Keratinocyte (primary cell): ENCODE measurements at regions not wholly inside any gene's neighbourhood (a gene's known extent, or its start where the extent isn't known, plus 50 kb on each side); places are given as distances from the start of the nearest gene placed in this dataset.

Source experiments
- DNase-seq: peaks from one replicate; pipeline ENCODE4 v3.0.0-alpha.2; 2011; ENCODE audit warnings: low read depth, missing footprints, low spot score
- FAIRE-seq: peaks from 2 replicates; lab custom pipeline; 2011; peaks lifted over from hg19 to GRCh38; lab: Jason Lieb, UNC
- H2AFZ ChIP-seq: 2 replicates; pipeline ENCODE4 v1.6.0; 2012; ENCODE audit warnings: low read length, control low read depth, inconsistent platforms; ENCODE audit not compliant: control insufficient read depth
- H3K27ac ChIP-seq: 2 replicates; pipeline ENCODE4 v1.5.1; 2011; ENCODE audit warnings: low read length; ENCODE audit not compliant: control insufficient read depth, insufficient read depth
- H3K27me3 ChIP-seq: 3 replicates; pipeline ENCODE4 v1.6.0; 2011; ENCODE audit warnings: low read length; ENCODE audit not compliant: control insufficient read depth, insufficient read depth; ENCODE audit errors: extremely low read depth
- H3K36me3 ChIP-seq, 2 experiments: 2 replicates in 1 of 2; 3 replicates in 1 of 2; pipeline ENCODE4 v1.5.1; 2011; ENCODE audit warnings: low read length in 2 of 2, mild to moderate bottlenecking in 1 of 2; ENCODE audit not compliant: control insufficient read depth in 2 of 2, insufficient read depth in 2 of 2; ENCODE audit errors: extremely low read depth in 1 of 2
- H3K4me1 ChIP-seq: 3 replicates; pipeline ENCODE4 v1.5.1; 2011; ENCODE audit warnings: low read length; ENCODE audit not compliant: control insufficient read depth, insufficient read depth; ENCODE audit errors: extremely low read depth
- H3K4me2 ChIP-seq: 3 replicates; pipeline ENCODE4 v1.6.0; 2011; ENCODE audit warnings: low read depth, low read length; ENCODE audit not compliant: control insufficient read depth, insufficient read depth; ENCODE audit errors: extremely low read depth
- H3K4me3 ChIP-seq, 3 experiments: fragments of 200-600 bp in 1 of 3; sonication (generic) in 1 of 3; 2 replicates in 2 of 3; 3 replicates in 1 of 3; pipeline ENCODE4 v1.5.1; 2011 to 2016; ENCODE audit warnings: low read length in 3 of 3, mild to moderate bottlenecking in 3 of 3, control low read depth in 2 of 3, inconsistent platforms in 1 of 3, low read depth in 1 of 3, mixed read lengths in 1 of 3, mixed run types in 1 of 3, moderate library complexity in 1 of 3; ENCODE audit not compliant: control insufficient read depth in 2 of 3, insufficient read depth in 2 of 3; ENCODE audit errors: extremely low read depth in 1 of 3
- H3K79me2 ChIP-seq: 2 replicates; pipeline ENCODE4 v1.6.0; 2012; ENCODE audit warnings: low read length; ENCODE audit not compliant: control insufficient read depth, insufficient read depth
- H3K9ac ChIP-seq: 3 replicates; pipeline ENCODE4 v1.6.0; 2011; ENCODE audit warnings: low read length; ENCODE audit not compliant: control insufficient read depth, insufficient read depth; ENCODE audit errors: extremely low read depth
- H3K9me1 ChIP-seq: 3 replicates; pipeline ENCODE4 v1.6.0; 2011; ENCODE audit warnings: low read length; ENCODE audit not compliant: control insufficient read depth, insufficient read depth; ENCODE audit errors: extremely low read depth
- H3K9me3 ChIP-seq: 2 replicates; pipeline ENCODE4 v1.5.1; 2012; ENCODE audit warnings: low read depth, low read length; ENCODE audit not compliant: control insufficient read depth
- H4K20me1 ChIP-seq: 3 replicates; pipeline ENCODE4 v1.6.0; 2011; ENCODE audit warnings: low read length; ENCODE audit not compliant: control insufficient read depth, insufficient read depth; ENCODE audit errors: extremely low read depth
- CTCF ChIP-seq, 3 experiments: IDR thresholded peaks in 1 of 3; conservative IDR thresholded peaks in 1 of 3; optimal IDR thresholded peaks in 1 of 3; 2 replicates in 2 of 3; 3 replicates in 1 of 3; pipeline versions ENCODE3 to v1.5.1; 2011; ENCODE audit warnings: low read length in 3 of 3, mild to moderate bottlenecking in 3 of 3, moderate library complexity in 2 of 3, control low read depth in 1 of 3, inconsistent platforms in 1 of 3; ENCODE audit not compliant: insufficient read depth in 2 of 3; ENCODE audit errors: extremely low read depth in 1 of 3
- EZH2 ChIP-seq: IDR thresholded peaks from one replicate; pipeline ENCODE4 v1.6.1; 2012; ENCODE audit warnings: inconsistent platforms, mild to moderate bottlenecking, low read length, moderate library complexity
- dilution Hi-C: fragments of 300-500 bp; cut with MboI; formaldehyde crosslinking; loops from one replicate; pipeline ENCODE4 v1.7.0; 2020; ENCODE audit warnings: low sequenced_read_pairs; ENCODE audit not compliant: extremely low pct_ligation_motif_present

DNA sequence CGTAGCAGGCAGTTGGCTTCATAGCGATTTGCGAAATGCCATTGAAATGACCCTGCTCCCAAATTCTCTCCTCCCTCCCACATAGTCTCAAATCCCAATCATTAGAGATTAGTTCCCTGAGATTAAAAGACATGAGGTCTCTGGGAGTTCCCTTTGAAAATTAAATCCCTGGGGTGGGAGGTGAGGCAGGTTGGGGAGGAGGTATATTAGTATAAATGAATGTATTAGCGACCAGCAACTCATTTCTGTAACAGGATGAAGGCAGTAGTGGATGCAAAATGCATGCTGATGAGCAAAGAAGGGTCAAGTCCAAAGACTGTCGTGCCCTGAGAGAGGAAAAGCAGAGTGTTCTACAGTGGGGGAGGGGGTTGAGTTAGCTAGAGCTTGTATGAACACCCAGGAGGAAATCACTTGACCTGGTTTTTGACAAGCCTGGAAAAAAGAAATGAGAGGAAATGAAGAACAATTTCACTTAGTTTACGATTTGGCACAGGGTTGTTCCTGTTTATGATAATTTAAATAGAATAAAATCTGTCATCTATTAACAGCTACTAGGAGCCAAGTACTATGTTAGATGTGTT, 79.6 kb upstream of the MTPN start:
- TF ChIP-seq EZH2 (no peak), CTCF (optimal IDR thresholded peaks at IDR 0.05 in 1 of 3, IDR thresholded peaks at IDR 0.05 in 1 of 3, conservative IDR thresholded peaks at IDR 0.05 in 1 of 3; ENCODE audit: extremely low read depth in 1 of 3, insufficient read depth in 2 of 3, low read length in 3 of 3) (no peak)
- FAIRE-seq, result no peak
- H2AFZ ChIP-seq, result no peak overlapping the region
- no peaks in the 10 kb centered on the region for H3K36me3 ChIP-seq
- H3K79me2 ChIP-seq, result no peaks in the 10 kb centered on the region
- dilution Hi-C loops, result no loop called here
- H3K27me3 ChIP-seq, result no peaks in the 10 kb centered on the region
- no peaks in the 10 kb centered on the region for H4K20me1 ChIP-seq
- H3K9me1 ChIP-seq, result no peaks in the 10 kb centered on the region
- no peak overlapping the region for H3K4me3 ChIP-seq
- no peaks in the 10 kb centered on the region for H3K4me1 ChIP-seq
- H3K27ac ChIP-seq, result no peak overlapping the region
- H3K4me2 ChIP-seq, result no peak overlapping the region
- H3K9me3 ChIP-seq, result no peaks in the 10 kb centered on the region
- no peak overlapping the region for H3K9ac ChIP-seq
- no peak for DNase-seq

GRCh38 chr7:136055266-136055665, 78.1 kb upstream of the MTPN start:
- H3K4me3 ChIP-seq, result no peak overlapping the region
- dilution Hi-C loops, result no loop called here
- no peak overlapping the region for H3K27ac ChIP-seq
- no peaks in the 10 kb centered on the region for H3K4me1 ChIP-seq
- H3K9me3 ChIP-seq, result no peaks in the 10 kb centered on the region
- no peaks in the 10 kb centered on the region for H4K20me1 ChIP-seq
- H2AFZ ChIP-seq, result no peak overlapping the region
- H3K9me1 ChIP-seq, result no peaks in the 10 kb centered on the region
- FAIRE-seq (no peak), DNase-seq (no peak)
- no peaks in the 10 kb centered on the region for H3K79me2 ChIP-seq
- H3K4me2 ChIP-seq, result no peak overlapping the region
- TF ChIP-seq CTCF (optimal IDR thresholded peaks at IDR 0.05 in 1 of 3, IDR thresholded peaks at IDR 0.05 in 1 of 3, conservative IDR thresholded peaks at IDR 0.05 in 1 of 3; ENCODE audit: extremely low read depth in 1 of 3, insufficient read depth in 2 of 3, low read length in 3 of 3) (no peak), EZH2 (no peak)
- no peaks in the 10 kb centered on the region for H3K27me3 ChIP-seq
- no peak overlapping the region for H3K9ac ChIP-seq
- H3K36me3 ChIP-seq, result no peaks in the 10 kb centered on the region
